ENCODE measurements at regions not wholly inside any gene's neighbourhood (a gene's known extent, or its start where the extent isn't known, plus 50 kb on each side); places are given as distances from the start of the nearest gene placed in this dataset.

- no peak for DNase-seq
These were observed 158.2 kb upstream of the POM121L12 start for GRCh38 chr7:52877240-52877639.

- no peak for DNase-seq
These were observed 159.0 kb upstream of the POM121L12 start for GRCh38 chr7:52876402-52876801.

- DNase-seq = no peak
These were observed 171.8 kb upstream of the POM121L12 start for GRCh38 chr7:52863652-52864051.

GRCh38 chr7:52862321-52862720 lies 173.1 kb upstream of the POM121L12 start:
- no peak for DNase-seq

GRCh38 chr7:52857367-52857766 lies 178.1 kb upstream of the POM121L12 start:
- DNase-seq = no peak

GRCh38 chr7:52854681-52855080 lies 180.8 kb upstream of the POM121L12 start:
- DNase-seq = no peak

GRCh38 chr7:52851547-52851946 lies 183.9 kb upstream of the POM121L12 start:
- no peak for DNase-seq

GRCh38 chr7:52843436-52843835 lies 192.0 kb upstream of the POM121L12 start:
- no peak for DNase-seq

GRCh38 chr7:52842202-52842900 lies 193.1 kb upstream of the POM121L12 start:
- no peak for DNase-seq

GRCh38 chr7:52838981-52839411 lies 196.4 kb upstream of the POM121L12 start:
- no peak for DNase-seq

- DNase-seq = no peak
These were observed 204.1 kb upstream of the POM121L12 start for GRCh38 chr7:52831321-52831720.

GRCh38 chr7:52830801-52831200 lies 204.6 kb upstream of the POM121L12 start:
- no peak for DNase-seq

GRCh38 chr7:52826515-52827265 lies 208.7 kb upstream of the POM121L12 start:
- no peak for DNase-seq

- DNase-seq = no peak
These were observed 209.8 kb upstream of the POM121L12 start for GRCh38 chr7:52825611-52826010.

GRCh38 chr7:52811537-52811936 lies 223.9 kb upstream of the POM121L12 start:
- no peak for DNase-seq

GRCh38 chr7:52799817-52800216 lies 235.6 kb upstream of the POM121L12 start:
- DNase-seq = no peak

GRCh38 chr7:52797801-52798200 lies 237.6 kb upstream of the POM121L12 start:
- DNase-seq = no peak

GRCh38 chr7:52794621-52795020 lies 240.8 kb upstream of the POM121L12 start:
- DNase-seq = no peak

GRCh38 chr7:52791176-52791700 lies 244.2 kb upstream of the POM121L12 start:
- DNase-seq = no peak

GRCh38 chr7:52786174-52786573 lies 249.3 kb upstream of the POM121L12 start:
- DNase-seq = no peak

GRCh38 chr7:52782348-52782747 lies 253.1 kb upstream of the POM121L12 start:
- no peak for DNase-seq

GRCh38 chr7:52781250-52781649 lies 254.2 kb upstream of the POM121L12 start:
- no peak for DNase-seq

GRCh38 chr7:52779004-52779403 lies 256.4 kb upstream of the POM121L12 start:
- no peak for DNase-seq
